ENCODE measurements at regions not wholly inside any gene's neighbourhood (a gene's known extent, or its start where the extent isn't known, plus 50 kb on each side); places are given as distances from the start of the nearest gene placed in this dataset.
A peak's percentile ranks its signal among the peaks of the same experiment; 100 is the strongest.

- Histone ChIP-seq H3K4me3 (ENCODE audit: insufficient read depth, low read depth, low read length) (no peak overlapping the region), H3K4me1 (ENCODE audit: insufficient read depth, low read length) (no peaks in the 10 kb centered on the region), H3K9ac (ENCODE audit: low read length) (no peak overlapping the region), H3K36me3 (ENCODE audit: insufficient read depth, low read length) (no peaks in the 10 kb centered on the region), H4K20me1 (ENCODE audit: insufficient read depth, low read length) (no peaks in the 10 kb centered on the region), H3K79me2 (ENCODE audit: insufficient read depth, low read length) (no peaks in the 10 kb centered on the region), H3K27me3 (ENCODE audit: insufficient read depth, low read length) (no peaks in the 10 kb centered on the region), H3K4me2 (ENCODE audit: low read length) (no peak overlapping the region), H2AFZ (ENCODE audit: low read depth, low read length) (no peak overlapping the region), H3K9me3 (ENCODE audit: insufficient read depth, low read depth, low read length) (no peaks in the 10 kb centered on the region), H3K27ac (ENCODE audit: low read depth, low read length) (no peak overlapping the region)
- Mint-ChIP-seq H3K36me3 (ENCODE audit: low read depth, unreplicated experiment) (no peaks in the 10 kb centered on the region), H3K27ac (ENCODE audit: unreplicated experiment) (no peak overlapping the region), H3K9me3 (ENCODE audit: unreplicated experiment) (peaks cover 7% of the 10 kb centered on the region), H3K27me3 (ENCODE audit: low read depth, unreplicated experiment) (no peaks in the 10 kb centered on the region), H3K4me1 (ENCODE audit: low read depth, unreplicated experiment) (no peaks in the 10 kb centered on the region), H3K4me3 (ENCODE audit: unreplicated experiment) (no peak overlapping the region)
- DNase-seq (ENCODE audit: low read depth) (no peak), FAIRE-seq (no peak)
- no peak for TF ChIP-seq EZH2 (IDR thresholded peaks at IDR 0.05; ENCODE audit: insufficient read depth, low read length)
These were observed 52.4 kb upstream of the GOLGA8J start for GRCh38 chr15:30030345-30030744.

DNA sequence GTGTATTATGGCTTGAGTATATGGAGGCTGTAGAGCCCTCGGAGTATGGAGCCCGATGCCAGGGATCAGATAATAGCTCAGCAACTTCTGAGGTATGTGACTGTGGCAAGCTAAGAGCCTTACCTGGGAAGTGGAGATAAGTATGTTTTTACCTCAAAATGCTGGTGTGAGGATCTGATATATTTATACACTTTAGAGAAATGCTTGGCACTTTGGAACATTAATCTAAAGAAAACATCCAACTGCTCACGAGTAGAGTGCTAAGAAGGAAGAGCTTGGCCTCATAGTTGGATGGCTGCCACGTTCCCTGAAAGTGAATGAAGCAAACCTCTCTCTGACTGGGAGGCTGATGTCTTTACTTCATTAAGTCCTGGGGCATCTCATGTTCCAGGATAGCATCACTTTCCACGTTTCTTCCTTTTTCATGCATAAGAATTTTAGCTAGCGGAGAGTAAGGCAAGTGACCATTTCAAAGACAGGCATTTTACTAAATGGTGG lies 58.9 kb upstream of the GOLGA8J start:
- Histone ChIP-seq H2AFZ (ENCODE audit: low read depth, low read length) (no peak overlapping the region), H3K36me3 (ENCODE audit: insufficient read depth, low read length) (no peaks in the 10 kb centered on the region), H3K4me3 (ENCODE audit: insufficient read depth, low read depth, low read length) (no peak overlapping the region), H3K9me3 (ENCODE audit: insufficient read depth, low read depth, low read length) (no peaks in the 10 kb centered on the region), H3K27ac (ENCODE audit: low read depth, low read length) (no peak overlapping the region), H4K20me1 (ENCODE audit: insufficient read depth, low read length) (no peaks in the 10 kb centered on the region), H3K27me3 (ENCODE audit: insufficient read depth, low read length) (no peaks in the 10 kb centered on the region), H3K79me2 (ENCODE audit: insufficient read depth, low read length) (no peaks in the 10 kb centered on the region), H3K9ac (ENCODE audit: low read length) (no peak overlapping the region), H3K4me1 (ENCODE audit: insufficient read depth, low read length) (no peaks in the 10 kb centered on the region), H3K4me2 (ENCODE audit: low read length) (no peak overlapping the region)
- Mint-ChIP-seq H3K36me3 (ENCODE audit: low read depth, unreplicated experiment) (no peaks in the 10 kb centered on the region), H3K4me3 (ENCODE audit: unreplicated experiment) (no peak overlapping the region), H3K9me3 (ENCODE audit: unreplicated experiment) (peaks cover 15% of the 10 kb centered on the region), H3K27ac (ENCODE audit: unreplicated experiment) (no peak overlapping the region), H3K4me1 (ENCODE audit: low read depth, unreplicated experiment) (no peaks in the 10 kb centered on the region), H3K27me3 (ENCODE audit: low read depth, unreplicated experiment) (peaks cover 7% of the 10 kb centered on the region)
- FAIRE-seq (no peak), DNase-seq (ENCODE audit: low read depth) (peak; percentile 16)
- TF ChIP-seq EZH2 (IDR thresholded peaks at IDR 0.05; ENCODE audit: insufficient read depth, low read length): no peak
- TF ChIP-seq, protein P1, sequence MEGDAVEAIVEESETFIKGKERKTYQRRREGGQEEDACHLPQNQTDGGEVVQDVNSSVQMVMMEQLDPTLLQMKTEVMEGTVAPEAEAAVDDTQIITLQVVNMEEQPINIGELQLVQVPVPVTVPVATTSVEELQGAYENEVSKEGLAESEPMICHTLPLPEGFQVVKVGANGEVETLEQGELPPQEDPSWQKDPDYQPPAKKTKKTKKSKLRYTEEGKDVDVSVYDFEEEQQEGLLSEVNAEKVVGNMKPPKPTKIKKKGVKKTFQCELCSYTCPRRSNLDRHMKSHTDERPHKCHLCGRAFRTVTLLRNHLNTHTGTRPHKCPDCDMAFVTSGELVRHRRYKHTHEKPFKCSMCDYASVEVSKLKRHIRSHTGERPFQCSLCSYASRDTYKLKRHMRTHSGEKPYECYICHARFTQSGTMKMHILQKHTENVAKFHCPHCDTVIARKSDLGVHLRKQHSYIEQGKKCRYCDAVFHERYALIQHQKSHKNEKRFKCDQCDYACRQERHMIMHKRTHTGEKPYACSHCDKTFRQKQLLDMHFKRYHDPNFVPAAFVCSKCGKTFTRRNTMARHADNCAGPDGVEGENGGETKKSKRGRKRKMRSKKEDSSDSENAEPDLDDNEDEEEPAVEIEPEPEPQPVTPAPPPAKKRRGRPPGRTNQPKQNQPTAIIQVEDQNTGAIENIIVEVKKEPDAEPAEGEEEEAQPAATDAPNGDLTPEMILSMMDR (IDR thresholded peaks at IDR 0.05; ENCODE audit: insufficient read depth, low read depth, low read length): no peak

GRCh38 chr15:30010746-30011145 lies 72.0 kb upstream of the GOLGA8J start:
- peaks cover 8% of the 10 kb centered on the region for H3K4me1 Mint-ChIP-seq (ENCODE audit: low read depth, unreplicated experiment)
- Histone ChIP-seq H3K27ac (ENCODE audit: low read depth, low read length) (no peak overlapping the region), H2AFZ (ENCODE audit: low read depth, low read length) (no peak overlapping the region), H3K9me3 (ENCODE audit: insufficient read depth, low read depth, low read length) (no peaks in the 10 kb centered on the region), H3K4me2 (ENCODE audit: low read length) (no peak overlapping the region), H3K9ac (ENCODE audit: low read length) (no peak overlapping the region), H3K79me2 (ENCODE audit: insufficient read depth, low read length) (no peaks in the 10 kb centered on the region), H3K36me3 (ENCODE audit: insufficient read depth, low read length) (no peaks in the 10 kb centered on the region), H4K20me1 (ENCODE audit: insufficient read depth, low read length) (no peaks in the 10 kb centered on the region), H3K4me3 (ENCODE audit: insufficient read depth, low read depth, low read length) (no peak overlapping the region), H3K4me1 (ENCODE audit: insufficient read depth, low read length) (no peaks in the 10 kb centered on the region), H3K27me3 (ENCODE audit: insufficient read depth, low read length) (no peaks in the 10 kb centered on the region)
- TF ChIP-seq, protein P1 (IDR thresholded peaks at IDR 0.05; ENCODE audit: insufficient read depth, low read depth, low read length): no peak
- no peak for TF ChIP-seq EZH2 (IDR thresholded peaks at IDR 0.05; ENCODE audit: insufficient read depth, low read length)
- no peak overlapping the region for H3K4me3 Mint-ChIP-seq (ENCODE audit: unreplicated experiment)
- no peak for FAIRE-seq
- no peak overlapping the region for H3K27ac Mint-ChIP-seq (ENCODE audit: unreplicated experiment)
- DNase-seq (ENCODE audit: low read depth): no peak
- no peaks in the 10 kb centered on the region for H3K36me3 Mint-ChIP-seq (ENCODE audit: low read depth, unreplicated experiment)
- peaks cover 5% of the 10 kb centered on the region for H3K27me3 Mint-ChIP-seq (ENCODE audit: low read depth, unreplicated experiment)
- H3K9me3 Mint-ChIP-seq (ENCODE audit: unreplicated experiment): no peaks in the 10 kb centered on the region

All from astrocyte (in vitro differentiated cells and primary cell).